GM19324 (cell line): ENCODE measurements at regions not wholly inside any gene's neighbourhood (a gene's known extent, or its start where the extent isn't known, plus 50 kb on each side); places are given as distances from the start of the nearest gene placed in this dataset.

ENCODE experiments used
- ATAC-seq: cut with Tn5 transposase; IDR thresholded peaks from one replicate; pipeline ENCODE4 v1.9.1; 2021; ENCODE audit warnings: mild to moderate bottlenecking, moderate library complexity; ENCODE audit not compliant: unreplicated experiment, low FRiP score

- ATAC-seq: no peak
Measured at GRCh38 chr1:30388386-30388785, 335.0 kb downstream of the MATN1 start.

GRCh38 chr1:30386156-30386926, 337.0 kb downstream of the MATN1 start:
- no peak for ATAC-seq

- ATAC-seq: no peak
Measured at GRCh38 chr1:30385246-30385995, 338.0 kb downstream of the MATN1 start.

GRCh38 chr1:30384286-30385245, 338.8 kb downstream of the MATN1 start:
- no peak for ATAC-seq

GRCh38 chr1:30383221-30383711, 340.1 kb downstream of the MATN1 start:
- ATAC-seq: no peak

- ATAC-seq: no peak
Measured at GRCh38 chr1:30382496-30382895, 340.9 kb downstream of the MATN1 start.

GRCh38 chr1:30381671-30382365, 341.6 kb downstream of the MATN1 start:
- no peak for ATAC-seq

- ATAC-seq: no peak
Measured at GRCh38 chr1:30381266-30381665, 342.1 kb downstream of the MATN1 start.

GRCh38 chr1:30380625-30380984, 342.8 kb downstream of the MATN1 start:
- ATAC-seq: no peak

- no peak for ATAC-seq
Measured at GRCh38 chr1:30379684-30380624, 343.4 kb downstream of the MATN1 start.

GRCh38 chr1:30378991-30379581, 344.3 kb downstream of the MATN1 start:
- ATAC-seq: no peak

GRCh38 chr1:30378003-30378596, 345.3 kb downstream of the MATN1 start:
- no peak for ATAC-seq

- no peak for ATAC-seq
Measured at GRCh38 chr1:30377230-30378002, 346.0 kb downstream of the MATN1 start.

- no peak for ATAC-seq
Measured at GRCh38 chr1:30376054-30376697, 347.2 kb downstream of the MATN1 start.

- ATAC-seq: no peak
Measured at GRCh38 chr1:30375156-30375555, 348.2 kb downstream of the MATN1 start.

GRCh38 chr1:30374400-30375070, 348.9 kb downstream of the MATN1 start:
- ATAC-seq: no peak
